A673 (cell line): ENCODE measurements at regions not wholly inside any gene's neighbourhood (a gene's known extent, or its start where the extent isn't known, plus 50 kb on each side); places are given as distances from the start of the nearest gene placed in this dataset.

Source experiments
- BruUV-seq: library from RNA; stranded (reverse); fragments of 400-500 nt; replicated peaks from 2 replicates; lab custom pipeline; 2021; lab: Mats Ljungman, UMichigan
- CTCF ChIA-PET: fragments of 300-600 bp; sonication (Branson Sonifier 250); formaldehyde crosslinking; loops from one replicate; lab custom pipeline; 2022; ENCODE audit warnings: antibody characterized with exemption; lab: Charles Lee
- POLR2A ChIA-PET: fragments of 300-600 bp; sonication (Branson Sonifier 250); formaldehyde crosslinking; loops from one replicate; lab custom pipeline; 2022; ENCODE audit warnings: antibody characterized with exemption; ENCODE audit not compliant: low non-redundant PET; lab: Charles Lee
- DNase-seq: peaks from one replicate; pipeline ENCODE4 v3.0.0-alpha.2; 2015; ENCODE audit warnings: low spot score
- H3K27ac ChIP-seq: fragments of 200-600 bp; sonication (generic); 2 replicates; pipeline ENCODE4 v1.5.1; 2016; ENCODE audit warnings: mixed run types, low read depth, mild to moderate bottlenecking, mixed read lengths, antibody characterized with exemption, low read length; ENCODE audit not compliant: poor library complexity, severe bottlenecking
- H3K27me3 ChIP-seq: fragments of 200-600 bp; sonication (generic); replicated peaks from 2 replicates; pipeline ENCODE4 v1.6.1; 2017; ENCODE audit warnings: mixed run types, low read depth, mild to moderate bottlenecking, mixed read lengths, antibody characterized with exemption, low read length; ENCODE audit not compliant: insufficient read depth, poor library complexity
- H3K36me3 ChIP-seq: fragments of 200-600 bp; sonication (generic); 2 replicates; pipeline ENCODE4 v1.6.1; 2016; ENCODE audit warnings: mixed run types, mild to moderate bottlenecking, mixed read lengths, antibody characterized with exemption, low read length; ENCODE audit not compliant: insufficient read depth, poor library complexity, severe bottlenecking
- H3K4me1 ChIP-seq: fragments of 200-600 bp; sonication (generic); 2 replicates; pipeline ENCODE4 v1.6.1; 2017; ENCODE audit warnings: mixed run types, mild to moderate bottlenecking, mixed read lengths, antibody characterized with exemption, low read length; ENCODE audit not compliant: insufficient read depth, poor library complexity, severe bottlenecking
- H3K4me3 ChIP-seq: fragments of 200-600 bp; sonication (generic); 2 replicates; pipeline ENCODE4 v1.5.1; 2016; ENCODE audit warnings: low read depth, mixed run types, mild to moderate bottlenecking, mixed read lengths, low read length; ENCODE audit not compliant: poor library complexity, severe bottlenecking
- H3K9me3 ChIP-seq: fragments of 200-600 bp; sonication (generic); 2 replicates; pipeline ENCODE4 v1.6.1; 2016; ENCODE audit warnings: mixed run types, low read depth, mild to moderate bottlenecking, mixed read lengths, antibody characterized with exemption, low read length; ENCODE audit not compliant: poor library complexity, severe bottlenecking
- EZH2 ChIP-seq: fragments of 200-600 bp; sonication (generic); IDR thresholded peaks from 2 replicates; pipeline ENCODE4 v1.6.1; 2017; ENCODE audit warnings: borderline replicate concordance, low read depth, mild to moderate bottlenecking, mixed read lengths, antibody characterized with exemption, low read length; ENCODE audit not compliant: poor library complexity, severe bottlenecking
- intact Hi-C: fragments of 100-400 bp; cut with micrococcal nuclease; formaldehyde crosslinking; loops from one replicate; pipeline ENCODE4 v1.10.0; 2022; ENCODE audit not compliant: unreplicated experiment
- TF ChIP-seq, protein P1 (sequence below): fragments of 300-800, 200-600 bp; sonication (generic); conservative IDR thresholded peaks from 2 replicates; pipeline ENCODE4 v1.5.1; 2017; ENCODE audit warnings: low read depth, mild to moderate bottlenecking, antibody characterized with exemption, low read length, moderate library complexity, mixed read lengths

GRCh38 chr13:104634016-104634415, 1567.8 kb upstream of the SLC10A2 start:
- Histone ChIP-seq H3K4me1 (no peaks in the 10 kb centered on the region), H3K27ac (no peak overlapping the region), H3K4me3 (no peak overlapping the region), H3K27me3 (no peaks in the 10 kb centered on the region), H3K9me3 (no peaks in the 10 kb centered on the region), H3K36me3 (no peaks in the 10 kb centered on the region)
- POLR2A ChIA-PET = no interaction called here
- TF ChIP-seq EZH2 = no peak
- TF ChIP-seq, protein P1, sequence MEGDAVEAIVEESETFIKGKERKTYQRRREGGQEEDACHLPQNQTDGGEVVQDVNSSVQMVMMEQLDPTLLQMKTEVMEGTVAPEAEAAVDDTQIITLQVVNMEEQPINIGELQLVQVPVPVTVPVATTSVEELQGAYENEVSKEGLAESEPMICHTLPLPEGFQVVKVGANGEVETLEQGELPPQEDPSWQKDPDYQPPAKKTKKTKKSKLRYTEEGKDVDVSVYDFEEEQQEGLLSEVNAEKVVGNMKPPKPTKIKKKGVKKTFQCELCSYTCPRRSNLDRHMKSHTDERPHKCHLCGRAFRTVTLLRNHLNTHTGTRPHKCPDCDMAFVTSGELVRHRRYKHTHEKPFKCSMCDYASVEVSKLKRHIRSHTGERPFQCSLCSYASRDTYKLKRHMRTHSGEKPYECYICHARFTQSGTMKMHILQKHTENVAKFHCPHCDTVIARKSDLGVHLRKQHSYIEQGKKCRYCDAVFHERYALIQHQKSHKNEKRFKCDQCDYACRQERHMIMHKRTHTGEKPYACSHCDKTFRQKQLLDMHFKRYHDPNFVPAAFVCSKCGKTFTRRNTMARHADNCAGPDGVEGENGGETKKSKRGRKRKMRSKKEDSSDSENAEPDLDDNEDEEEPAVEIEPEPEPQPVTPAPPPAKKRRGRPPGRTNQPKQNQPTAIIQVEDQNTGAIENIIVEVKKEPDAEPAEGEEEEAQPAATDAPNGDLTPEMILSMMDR = no peak
- CTCF ChIA-PET = interaction anchor here (0.6 kb wide), 2 partner anchors 12 to 128 kb away, joined by 4 to 5 read pairs; no protein-coding TSS in a partner anchor
- BruUV-seq = no TSS peak
- DNase-seq = no peak
- intact Hi-C loops = no loop called here

GRCh38 chr13:104632736-104633135, 1566.5 kb upstream of the SLC10A2 start:
- Histone ChIP-seq H3K4me1 (no peaks in the 10 kb centered on the region), H3K36me3 (no peaks in the 10 kb centered on the region), H3K4me3 (no peak overlapping the region), H3K9me3 (no peaks in the 10 kb centered on the region), H3K27me3 (no peaks in the 10 kb centered on the region), H3K27ac (no peak overlapping the region)
- intact Hi-C loops = no loop called here
- TF ChIP-seq, protein P1 = no peak
- no peak for TF ChIP-seq EZH2
- POLR2A ChIA-PET = no interaction called here
- no TSS peak for BruUV-seq
- CTCF ChIA-PET = no interaction called here
- no peak for DNase-seq

DNA sequence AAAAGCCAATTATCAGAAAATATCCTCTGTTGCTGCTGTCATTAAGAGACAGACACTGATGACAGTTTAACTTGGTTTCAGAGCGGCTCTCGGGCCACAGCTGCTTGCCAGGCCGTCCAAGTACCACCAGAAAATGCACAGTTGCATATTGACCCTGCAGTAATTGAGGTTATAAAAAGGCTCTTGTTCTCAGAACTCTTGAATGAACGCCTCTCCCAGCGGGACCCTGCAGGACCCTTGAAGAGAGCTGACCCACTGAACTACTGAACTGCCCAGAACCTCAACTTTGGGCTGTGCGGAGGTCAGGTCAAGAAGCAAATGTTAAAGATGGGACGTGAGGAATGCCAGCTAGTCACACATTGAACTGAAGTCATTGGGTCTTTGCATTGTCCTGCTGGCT, 1559.0 kb upstream of the SLC10A2 start:
- no peak for DNase-seq
- H3K4me1 ChIP-seq = no peaks in the 10 kb centered on the region
- H3K4me3 ChIP-seq = no peak overlapping the region
- POLR2A ChIA-PET = no interaction called here
- TF ChIP-seq, protein P1 = no peak
- no peak for TF ChIP-seq EZH2
- H3K9me3 ChIP-seq = no peaks in the 10 kb centered on the region
- H3K36me3 ChIP-seq = no peaks in the 10 kb centered on the region
- H3K27me3 ChIP-seq = no peaks in the 10 kb centered on the region
- no TSS peak for BruUV-seq
- H3K27ac ChIP-seq = no peak overlapping the region
- CTCF ChIA-PET = no interaction called here
- intact Hi-C loops = no loop called here
